ENCODE measurements at regions not wholly inside any gene's neighbourhood (a gene's known extent, or its start where the extent isn't known, plus 50 kb on each side); places are given as distances from the start of the nearest gene placed in this dataset.

- no peak for TF ChIP-seq CTCF (IDR thresholded peaks at IDR 0.05; ENCODE audit: borderline replicate concordance, extremely low read depth, low read length, poor library complexity, severe bottlenecking)
- no peak for TF ChIP-seq EZH2 (IDR thresholded peaks at IDR 0.05; ENCODE audit: borderline replicate concordance, low read depth, low read length, severe bottlenecking)
Observed at GRCh38 chr13:106276876-106277275, 258.6 kb downstream of the EFNB2 start.
